BE2C (cell line): ENCODE measurements at regions not wholly inside any gene's neighbourhood (a gene's known extent, or its start where the extent isn't known, plus 50 kb on each side); places are given as distances from the start of the nearest gene placed in this dataset.

ENCODE experiments used
- DNase-seq: peaks from one replicate; pipeline ENCODE4 v3.0.0-alpha.2; 2020
- H3K27me3 ChIP-seq: fragments of 250-450 bp; sonication (Bioruptor Pico); 2 replicates; pipeline ENCODE4 v1.5.1; 2020; ENCODE audit warnings: mild to moderate bottlenecking
- H3K36me3 ChIP-seq: fragments of 250-450 bp; sonication (Bioruptor Pico); 2 replicates; pipeline ENCODE4 v1.5.1; 2020; ENCODE audit warnings: mild to moderate bottlenecking
- H3K4me1 ChIP-seq: fragments of 250-450 bp; sonication (Bioruptor Pico); 2 replicates; pipeline ENCODE4 v1.5.1; 2020
- H3K4me3 ChIP-seq: 2 replicates; pipeline ENCODE4 v1.5.1; 2011; ENCODE audit warnings: low read depth, low read length
- H3K9me3 ChIP-seq: fragments of 250-450 bp; sonication (Bioruptor Pico); 2 replicates; pipeline ENCODE4 v1.5.1; 2020
- CTCF ChIP-seq: IDR thresholded peaks from 2 replicates; pipeline ENCODE4 v1.5.1; 2012; ENCODE audit warnings: mild to moderate bottlenecking, low read depth, low read length

- no peaks in the 10 kb centered on the region for H3K36me3 ChIP-seq
- no peaks in the 10 kb centered on the region for H3K27me3 ChIP-seq
- DNase-seq = no peak
- no peaks in the 10 kb centered on the region for H3K9me3 ChIP-seq
- TF ChIP-seq CTCF = no peak
- no peaks in the 10 kb centered on the region for H3K4me1 ChIP-seq
- H3K4me3 ChIP-seq = no peak overlapping the region
These were observed 71.9 kb upstream of the TNKS2 start for GRCh38 chr10:91726355-91726754.

GRCh38 chr10:91724933-91725332 is 73.3 kb upstream of the TNKS2 start:
- Histone ChIP-seq H3K27me3 (no peaks in the 10 kb centered on the region), H3K36me3 (no peaks in the 10 kb centered on the region), H3K4me3 (no peak overlapping the region), H3K9me3 (no peaks in the 10 kb centered on the region), H3K4me1 (no peaks in the 10 kb centered on the region)
- no peak for DNase-seq
- no peak for TF ChIP-seq CTCF

GRCh38 chr10:91713461-91714072 is 80.7 kb upstream of the PPP1R3C start:
- Histone ChIP-seq H3K36me3 (no peaks in the 10 kb centered on the region), H3K4me3 (no peak overlapping the region), H3K4me1 (peaks cover under 1% of the 10 kb centered on the region), H3K27me3 (no peaks in the 10 kb centered on the region), H3K9me3 (no peaks in the 10 kb centered on the region)
- DNase-seq = no peak
- no peak for TF ChIP-seq CTCF

DNA sequence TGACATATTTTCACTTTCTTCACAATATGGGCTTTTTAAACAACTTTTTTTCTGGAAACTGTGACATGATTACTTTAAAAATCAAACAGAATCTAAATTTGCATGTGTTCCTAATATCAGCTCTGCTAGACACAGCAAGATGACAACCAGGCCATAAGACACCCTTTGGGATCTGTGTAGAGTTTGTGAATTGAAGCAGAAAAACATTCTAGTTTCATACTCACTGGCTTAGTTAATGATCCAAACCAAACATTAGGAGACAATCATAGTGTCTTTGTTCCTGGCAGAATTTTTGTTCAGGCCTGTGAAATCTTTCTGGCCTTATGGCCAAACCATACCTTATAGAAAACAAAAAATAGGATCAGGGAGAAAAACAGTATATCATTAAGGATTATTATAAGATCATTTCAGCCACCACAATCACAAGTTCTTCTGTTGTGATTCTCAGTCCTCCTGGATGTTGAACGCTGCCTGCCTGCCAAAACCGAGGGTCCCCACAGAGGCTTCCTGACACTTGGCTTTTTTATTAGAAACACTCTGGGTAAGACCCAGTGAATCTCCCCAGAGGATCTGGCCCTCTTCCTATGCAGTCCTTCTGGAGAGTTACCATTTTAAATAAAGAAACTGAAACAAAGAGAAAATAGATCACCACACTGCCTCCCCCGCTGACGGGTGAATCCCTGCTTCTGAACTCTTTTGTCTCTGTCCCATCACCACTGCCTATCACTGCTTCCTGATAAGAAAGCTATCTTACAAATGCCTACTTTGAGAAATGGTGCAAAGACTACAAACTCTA is 79.2 kb upstream of the PPP1R3C start:
- Histone ChIP-seq H3K4me3 (no peak overlapping the region), H3K9me3 (no peaks in the 10 kb centered on the region), H3K36me3 (no peaks in the 10 kb centered on the region), H3K4me1 (peaks cover 3% of the 10 kb centered on the region), H3K27me3 (no peaks in the 10 kb centered on the region)
- DNase-seq = no peak
- no peak for TF ChIP-seq CTCF

DNA sequence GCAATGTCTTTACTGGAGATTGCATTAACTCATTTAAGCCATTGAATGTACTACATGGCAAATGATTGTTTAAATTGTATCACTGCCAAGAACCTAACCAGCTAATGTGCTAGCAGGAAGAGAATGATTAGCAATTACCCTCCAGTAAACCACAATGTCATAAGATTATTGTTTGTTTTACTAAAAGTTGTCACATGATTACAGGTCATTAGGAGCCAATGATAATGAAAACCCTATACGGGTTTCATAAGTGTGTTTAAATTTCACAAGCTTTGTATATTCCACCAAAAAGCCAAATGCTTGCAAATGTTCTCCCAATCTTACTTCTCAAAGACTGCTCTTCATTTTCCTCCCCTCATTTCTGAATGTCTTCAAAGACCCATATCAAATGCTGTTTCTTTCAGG is 76.5 kb upstream of the PPP1R3C start:
- Histone ChIP-seq H3K27me3 (no peaks in the 10 kb centered on the region), H3K4me3 (no peak overlapping the region), H3K4me1 (peaks cover 3% of the 10 kb centered on the region), H3K9me3 (no peaks in the 10 kb centered on the region), H3K36me3 (no peaks in the 10 kb centered on the region)
- no peak for TF ChIP-seq CTCF
- no peak for DNase-seq
